ENCODE measurements at regions not wholly inside any gene's neighbourhood (a gene's known extent, or its start where the extent isn't known, plus 50 kb on each side); places are given as distances from the start of the nearest gene placed in this dataset.

- no peak for TF ChIP-seq FOXS1 (CRISPR knock-in tag; IDR thresholded peaks at IDR 0.05)
- TF ChIP-seq RCOR1 (IDR thresholded peaks at IDR 0.05; ENCODE audit: low read depth, low read length): no peak
Observed at GRCh38 chr13:86710896-86711295, 911.7 kb upstream of the SLITRK6 start (continued).

GRCh38 chr13:86714495-86714894 lies 915.3 kb upstream of the SLITRK6 start:
- no peak overlapping the region for H3K4me3 ChIP-seq
- H3K27ac ChIP-seq: no peak overlapping the region
- H3K9me3 ChIP-seq: no peaks in the 10 kb centered on the region
- CTCF ChIA-PET: no interaction called here
- DNase-seq (ENCODE audit: low read depth in 1 of 2, low spot score in 1 of 2) (no peak), FAIRE-seq (no peak), ATAC-seq (no peak)
- TF ChIP-seq, protein P1, sequence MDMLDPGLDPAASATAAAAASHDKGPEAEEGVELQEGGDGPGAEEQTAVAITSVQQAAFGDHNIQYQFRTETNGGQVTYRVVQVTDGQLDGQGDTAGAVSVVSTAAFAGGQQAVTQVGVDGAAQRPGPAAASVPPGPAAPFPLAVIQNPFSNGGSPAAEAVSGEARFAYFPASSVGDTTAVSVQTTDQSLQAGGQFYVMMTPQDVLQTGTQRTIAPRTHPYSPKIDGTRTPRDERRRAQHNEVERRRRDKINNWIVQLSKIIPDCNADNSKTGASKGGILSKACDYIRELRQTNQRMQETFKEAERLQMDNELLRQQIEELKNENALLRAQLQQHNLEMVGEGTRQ (IDR thresholded peaks at IDR 0.05): no peak
- WGBS (ENCODE audit: missing lambda C conversion rate): 59% methylated on average over 3 of the region's 3 CpGs
- no peaks in the 10 kb centered on the region for H3K4me1 ChIP-seq
- no peak overlapping the region for H3K4me2 ChIP-seq
- POLR2A ChIA-PET: no interaction called here

- H3K4me1 ChIP-seq: no peaks in the 10 kb centered on the region
- DNase-seq (ENCODE audit: low read depth in 1 of 2, low spot score in 1 of 2): no peak
- ChIA-PET CTCF (no interaction called here), POLR2A (no interaction called here)
- H3K4me3 ChIP-seq: no peak overlapping the region
- no peak for TF ChIP-seq ESRRA (IDR thresholded peaks at IDR 0.05; ENCODE audit: borderline replicate concordance, low read length)
- TF ChIP-seq, protein P1 (IDR thresholded peaks at IDR 0.05): no peak
- FAIRE-seq: no peak
- 25% methylated on average over 3 of the region's 3 CpGs for WGBS (ENCODE audit: missing lambda C conversion rate)
- no peaks in the 10 kb centered on the region for H3K9me3 ChIP-seq
- no peak for ATAC-seq
- no peak overlapping the region for H3K27ac ChIP-seq
- no peak overlapping the region for H3K4me2 ChIP-seq
Observed at GRCh38 chr13:86725105-86725504, 925.9 kb upstream of the SLITRK6 start.

- Histone ChIP-seq H3K4me3 (no peak overlapping the region), H3K4me1 (no peaks in the 10 kb centered on the region), H3K27ac (no peak overlapping the region), H3K4me2 (no peak overlapping the region), H3K9me3 (no peaks in the 10 kb centered on the region)
- WGBS (ENCODE audit: missing lambda C conversion rate): 11% methylated on average over 2 of the region's 2 CpGs
- TF ChIP-seq TP53 (CRISPR knock-in tag; IDR thresholded peaks at IDR 0.05) (no peak), HOXA7 (CRISPR knock-in tag; IDR thresholded peaks at IDR 0.05) (no peak), GATA3 (IDR thresholded peaks at IDR 0.05; ENCODE audit: borderline replicate concordance) (no peak), NPAS2 (CRISPR knock-in tag; IDR thresholded peaks at IDR 0.05; ENCODE audit: borderline replicate concordance) (no peak), MAZ (IDR thresholded peaks at IDR 0.05; ENCODE audit: borderline replicate concordance, low read depth, low read length) (no peak), CHD4 (IDR thresholded peaks at IDR 0.05; ENCODE audit: borderline replicate concordance) (no peak), RNF2 (IDR thresholded peaks at IDR 0.05; ENCODE audit: borderline replicate concordance, low read depth) (no peak), MYC (IDR thresholded peaks at IDR 0.05; ENCODE audit: borderline replicate concordance, low read length) (no peak), CEBPB (IDR thresholded peaks at IDR 0.05) (no peak), POLR2A (IDR thresholded peaks at IDR 0.05; ENCODE audit: low read length) (no peak), MAFK (IDR thresholded peaks at IDR 0.05; ENCODE audit: partially characterized antibody) (no peak), FOSL2 (IDR thresholded peaks at IDR 0.05) (no peak), FOSL2 (CRISPR knock-in tag; IDR thresholded peaks at IDR 0.05) (no peak), PBX3 (IDR thresholded peaks at IDR 0.05) (no peak), EHMT2 (IDR thresholded peaks at IDR 0.05; ENCODE audit: low read depth) (no peak)
- TF ChIP-seq, protein P2, sequence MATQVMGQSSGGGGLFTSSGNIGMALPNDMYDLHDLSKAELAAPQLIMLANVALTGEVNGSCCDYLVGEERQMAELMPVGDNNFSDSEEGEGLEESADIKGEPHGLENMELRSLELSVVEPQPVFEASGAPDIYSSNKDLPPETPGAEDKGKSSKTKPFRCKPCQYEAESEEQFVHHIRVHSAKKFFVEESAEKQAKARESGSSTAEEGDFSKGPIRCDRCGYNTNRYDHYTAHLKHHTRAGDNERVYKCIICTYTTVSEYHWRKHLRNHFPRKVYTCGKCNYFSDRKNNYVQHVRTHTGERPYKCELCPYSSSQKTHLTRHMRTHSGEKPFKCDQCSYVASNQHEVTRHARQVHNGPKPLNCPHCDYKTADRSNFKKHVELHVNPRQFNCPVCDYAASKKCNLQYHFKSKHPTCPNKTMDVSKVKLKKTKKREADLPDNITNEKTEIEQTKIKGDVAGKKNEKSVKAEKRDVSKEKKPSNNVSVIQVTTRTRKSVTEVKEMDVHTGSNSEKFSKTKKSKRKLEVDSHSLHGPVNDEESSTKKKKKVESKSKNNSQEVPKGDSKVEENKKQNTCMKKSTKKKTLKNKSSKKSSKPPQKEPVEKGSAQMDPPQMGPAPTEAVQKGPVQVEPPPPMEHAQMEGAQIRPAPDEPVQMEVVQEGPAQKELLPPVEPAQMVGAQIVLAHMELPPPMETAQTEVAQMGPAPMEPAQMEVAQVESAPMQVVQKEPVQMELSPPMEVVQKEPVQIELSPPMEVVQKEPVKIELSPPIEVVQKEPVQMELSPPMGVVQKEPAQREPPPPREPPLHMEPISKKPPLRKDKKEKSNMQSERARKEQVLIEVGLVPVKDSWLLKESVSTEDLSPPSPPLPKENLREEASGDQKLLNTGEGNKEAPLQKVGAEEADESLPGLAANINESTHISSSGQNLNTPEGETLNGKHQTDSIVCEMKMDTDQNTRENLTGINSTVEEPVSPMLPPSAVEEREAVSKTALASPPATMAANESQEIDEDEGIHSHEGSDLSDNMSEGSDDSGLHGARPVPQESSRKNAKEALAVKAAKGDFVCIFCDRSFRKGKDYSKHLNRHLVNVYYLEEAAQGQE (IDR thresholded peaks at IDR 0.05): no peak
- no peak for DNase-seq (ENCODE audit: low read depth in 1 of 2, low spot score in 1 of 2)
- CTCF ChIA-PET: no interaction called here
- ATAC-seq: no peak
- POLR2A ChIA-PET: no interaction called here
- no peak for FAIRE-seq
Observed at GRCh38 chr13:86729206-86729605, 930.0 kb upstream of the SLITRK6 start.
